IMR-90 (cell line): ENCODE measurements at regions not wholly inside any gene's neighbourhood (a gene's known extent, or its start where the extent isn't known, plus 50 kb on each side); places are given as distances from the start of the nearest gene placed in this dataset.

ENCODE experiments used
- ATAC-seq: fragments of 200-7000 bp; cut with Tn5 transposase; 2 replicates; pipeline ENCODE4 v1.9.1; 2020; ENCODE audit warnings: low read depth, mild to moderate bottlenecking, moderate library complexity
- BruUV-seq: library from RNA; stranded (reverse); fragments of 400-500 nt; replicated peaks from 2 replicates; lab custom pipeline; 2021; lab: Mats Ljungman, UMichigan
- CTCF ChIA-PET: fragments of 300-600 bp; formaldehyde crosslinking; extraction: SDS; loops from one replicate; lab custom pipeline; 2021; ENCODE audit warnings: antibody characterized with exemption; lab: Yijun Ruan, JAX
- POLR2A ChIA-PET: fragments of 300-600 bp; sonication (Branson Sonifier 250); formaldehyde crosslinking; loops from one replicate; lab custom pipeline; 2022; ENCODE audit warnings: antibody characterized with exemption; ENCODE audit not compliant: unreplicated experiment; lab: Charles Lee
- DNase-seq: peaks from one replicate; pipeline ENCODE4 v3.0.0; 2013
- H2AFZ ChIP-seq: replicated peaks from 2 replicates; pipeline ENCODE3; 2013; ENCODE audit warnings: low read length, mild to moderate bottlenecking; ENCODE audit not compliant: poor library complexity
- H2AK5ac ChIP-seq: 2 replicates; pipeline ENCODE4 v1.6.1; 2013; ENCODE audit warnings: low read depth, low read length, inconsistent platforms
- H2AK9ac ChIP-seq: replicated peaks from 2 replicates; pipeline ENCODE3; 2013; ENCODE audit warnings: mild to moderate bottlenecking, low read depth, low read length, moderate library complexity; ENCODE audit not compliant: poor library complexity
- H2BK120ac ChIP-seq: 2 replicates; pipeline ENCODE4 v1.6.1; 2013; ENCODE audit warnings: low read depth, low read length, inconsistent platforms
- H2BK15ac ChIP-seq: 3 replicates; pipeline ENCODE4 v1.6.1; 2013; ENCODE audit warnings: low read depth, low read length, inconsistent platforms
- H2BK20ac ChIP-seq: 2 replicates; pipeline ENCODE4 v1.6.1; 2013; ENCODE audit warnings: low read depth, mild to moderate bottlenecking, inconsistent platforms, low read length, moderate library complexity
- H2BK5ac ChIP-seq: 2 replicates; pipeline ENCODE4 v1.6.1; 2013; ENCODE audit warnings: mild to moderate bottlenecking, low read depth, low read length, inconsistent platforms; ENCODE audit not compliant: poor library complexity, severe bottlenecking
- H3K14ac ChIP-seq: replicated peaks from 2 replicates; pipeline ENCODE4 v1.6.1; 2013; ENCODE audit warnings: low read depth, low read length, inconsistent platforms
- H3K18ac ChIP-seq: 2 replicates; pipeline ENCODE4 v1.6.1; 2013; ENCODE audit warnings: low read depth, low read length, control low read depth
- H3K23ac ChIP-seq: 2 replicates; pipeline ENCODE4 v1.6.1; 2013; ENCODE audit warnings: low read depth, low read length, inconsistent platforms
- H3K27ac ChIP-seq: 2 replicates; pipeline ENCODE4 v1.5.1; 2013; ENCODE audit warnings: mild to moderate bottlenecking, control low read depth, low read length; ENCODE audit not compliant: insufficient read depth
- H3K27me3 ChIP-seq: 2 replicates; pipeline ENCODE4 v1.6.1; 2013; ENCODE audit warnings: low read length; ENCODE audit not compliant: control insufficient read depth, insufficient read depth
- H3K36me3 ChIP-seq: 2 replicates; pipeline ENCODE4 v1.6.1; 2013; ENCODE audit warnings: low read length, mixed read lengths; ENCODE audit not compliant: control insufficient read depth, insufficient read depth
- H3K4ac ChIP-seq: 2 replicates; pipeline ENCODE4 v1.6.1; 2013; ENCODE audit warnings: low read depth, low read length, inconsistent platforms
- H3K4me1 ChIP-seq: 2 replicates; pipeline ENCODE4 v1.6.1; 2013; ENCODE audit warnings: low read length, mixed read lengths; ENCODE audit not compliant: control insufficient read depth, insufficient read depth
- H3K4me2 ChIP-seq: 2 replicates; pipeline ENCODE4 v1.6.1; 2013; ENCODE audit warnings: low read depth, mild to moderate bottlenecking, control low read depth, low read length, moderate library complexity
- H3K4me3 ChIP-seq: 2 replicates; pipeline ENCODE4 v1.5.1; 2013; ENCODE audit warnings: low read depth, mild to moderate bottlenecking, control low read depth, low read length, moderate library complexity; ENCODE audit not compliant: insufficient read depth
- H3K56ac ChIP-seq: 2 replicates; pipeline ENCODE4 v1.6.1; 2013; ENCODE audit warnings: low read length, inconsistent platforms; ENCODE audit not compliant: insufficient read depth; ENCODE audit errors: extremely low read depth
- H3K79me1 ChIP-seq, 2 experiments: 2 replicates each; pipeline ENCODE4 v1.6.1; 2013; ENCODE audit warnings: low read length in 2 of 2, inconsistent platforms in 1 of 2, low read depth in 1 of 2
- H3K9ac ChIP-seq: 2 replicates; pipeline ENCODE4 v1.6.1; 2013; ENCODE audit warnings: low read depth, low read length, control low read depth
- H3K9me1 ChIP-seq: 2 replicates; pipeline ENCODE4 v1.6.1; 2013; ENCODE audit warnings: low read length, inconsistent platforms; ENCODE audit not compliant: insufficient read depth
- H3K9me3 ChIP-seq: 2 replicates; pipeline ENCODE4 v1.6.1; 2013; ENCODE audit warnings: low read length; ENCODE audit not compliant: control insufficient read depth, insufficient read depth
- H4K20me1 ChIP-seq: 2 replicates; pipeline ENCODE4 v1.6.1; 2013; ENCODE audit warnings: low read length, inconsistent platforms; ENCODE audit not compliant: insufficient read depth
- H4K5ac ChIP-seq: 2 replicates; pipeline ENCODE4 v1.6.1; 2013; ENCODE audit warnings: mild to moderate bottlenecking, low read depth, low read length, control low read depth
- H4K8ac ChIP-seq, 2 experiments: 2 replicates each; pipeline ENCODE4 v1.6.1; 2013; ENCODE audit warnings: low read depth in 2 of 2, low read length in 2 of 2, control low read depth in 1 of 2, inconsistent platforms in 1 of 2
- H4K91ac ChIP-seq: 2 replicates; pipeline ENCODE4 v1.6.1; 2013; ENCODE audit warnings: low read depth, low read length, inconsistent platforms; ENCODE audit not compliant: insufficient read depth
- CEBPB ChIP-seq: IDR thresholded peaks from 2 replicates; pipeline ENCODE4 v1.6.1; 2012; ENCODE audit warnings: low read depth, low read length, improper control_type of control experiment
- CHD1 ChIP-seq: IDR thresholded peaks from 2 replicates; pipeline ENCODE4 v1.6.1; 2012; ENCODE audit warnings: low read depth, low read length, improper control_type of control experiment
- CTCF ChIP-seq: conservative IDR thresholded peaks from 2 replicates; pipeline ENCODE4 v1.5.1; 2012; ENCODE audit warnings: mild to moderate bottlenecking, low read depth, low read length, improper control_type of control experiment
- MAFK ChIP-seq: IDR thresholded peaks from 2 replicates; pipeline ENCODE4 v1.6.1; 2012; ENCODE audit warnings: low read depth, low read length, improper control_type of control experiment
- MAZ ChIP-seq: IDR thresholded peaks from 2 replicates; pipeline ENCODE4 v1.6.1; 2012; ENCODE audit warnings: low read depth, mild to moderate bottlenecking, low read length, improper control_type of control experiment, moderate library complexity, borderline replicate concordance
- RFX5 ChIP-seq: IDR thresholded peaks from 2 replicates; pipeline ENCODE4 v1.8.0; 2012; ENCODE audit warnings: low read depth, mild to moderate bottlenecking, low read length, moderate library complexity
- WGBS, 2 experiments: methylation state at CpG; one replicate each; pipeline versions ENCODE4 v1.1.5 to v1.1.7; 2013; ENCODE audit warnings: missing lambda C conversion rate in 2 of 2; ENCODE audit not compliant: insufficient read length in 1 of 2; ENCODE audit errors: extremely low coverage in 2 of 2; 5-methylcytosine and 5-hydroxymethylcytosine counted together
- dilution Hi-C: fragments of 300-500 bp; cut with HindIII; formaldehyde crosslinking; loops from one replicate; pipeline ENCODE4 v1.14.3; 2018; ENCODE audit warnings: low sequenced_read_pairs; ENCODE audit not compliant: unreplicated experiment
- in situ Hi-C: fragments of 300-500 bp; cut with MboI; formaldehyde crosslinking; loops from 3 replicates; pipeline ENCODE4 v1.14.3; 2019; ENCODE audit warnings: low sequenced_read_pairs, inconsistent platforms, mixed read lengths
- intact Hi-C: fragments of 100-400 bp; cut with micrococcal nuclease; formaldehyde crosslinking; loops from 2 replicates; pipeline ENCODE4 v1.10.0; 2022

- BruUV-seq, result no TSS peak
- H3K4ac ChIP-seq, result peak overlapping the region; percentile 70; the same call in 1 of the 2 replicates
- H2BK20ac ChIP-seq, result no peak overlapping the region; the same call in 1 of the 2 replicates
- no peak overlapping the region for H4K5ac ChIP-seq
- H3K4me2 ChIP-seq, result peak overlapping the region; percentile 39
- no peaks in the 10 kb centered on the region for H4K20me1 ChIP-seq
- peaks cover 9% of the 10 kb centered on the region; the same call in 1 of the 2 replicates for H3K9me1 ChIP-seq
- no peak overlapping the region for H2BK15ac ChIP-seq
- H3K14ac ChIP-seq, result 0 out of 2 replicates have a peak overlapping the region, but pooled peaks have one; percentile 60
- no peaks in the 10 kb centered on the region for H3K27me3 ChIP-seq
- H2AK5ac ChIP-seq, result peak overlapping the region; percentile 54
- dilution Hi-C loops (no loop called here), in situ Hi-C loops (no loop called here), intact Hi-C loops (no loop called here)
- H3K79me1 ChIP-seq, result peaks cover 2 to 8% of the 10 kb centered on the region in 2 experiments; a peak in 1 of 4 replicates
- TF ChIP-seq MAFK (no peak), RFX5 (no peak), MAZ (0 out of 2 replicates have a peak, but pooled peaks have one; percentile 24), CHD1 (no peak), CTCF (no peak), CEBPB (no peak)
- 63% methylated on average over 26 of the region's 39 CpGs; no CpG with 5 or more reads in 1 of the 2 experiments for WGBS, 2 experiments
- H2AK9ac ChIP-seq, result peak overlapping the region; percentile 72
- no peaks in the 10 kb centered on the region for H3K9me3 ChIP-seq
- POLR2A ChIA-PET, result interaction anchor here (0.5 to 0.7 kb wide), 2 partner anchors 36 to 129 kb away, joined by 3 to 20 read pairs; no protein-coding TSS in a partner anchor
- H3K4me1 ChIP-seq, result peaks cover 16% of the 10 kb centered on the region
- no peaks in the 10 kb centered on the region for H3K36me3 ChIP-seq
- no peak overlapping the region for H3K4me3 ChIP-seq
- no peak overlapping the region for H4K91ac ChIP-seq
- H2BK5ac ChIP-seq, result no peak overlapping the region
- H3K9ac ChIP-seq, result no peak overlapping the region
- CTCF ChIA-PET, result interaction anchor here (0.6 kb wide), 1 partner anchor 100 kb away, joined by 4 read pairs; no protein-coding TSS in a partner anchor
- H3K23ac ChIP-seq, result no peak overlapping the region
- no peak overlapping the region; the same call in 1 of the 2 replicates for H2BK120ac ChIP-seq
- no peak overlapping the region for H3K18ac ChIP-seq
- peak overlapping the region; percentile 81 for H2AFZ ChIP-seq
- H4K8ac ChIP-seq, result peak overlapping the region in 1 of 2 experiments; percentile 12; a peak in 1 of 4 replicates
- H3K27ac ChIP-seq, result no peak overlapping the region; the same call in 1 of the 2 replicates
- DNase-seq (peak; percentile 69), ATAC-seq (peak; percentile 71)
- no peak overlapping the region for H3K56ac ChIP-seq
Observed at GRCh38 chr17:83010206-83011200, 68.9 kb upstream of the METRNL start.
